SK-N-MC (cell line): ENCODE measurements at regions not wholly inside any gene's neighbourhood (a gene's known extent, or its start where the extent isn't known, plus 50 kb on each side); places are given as distances from the start of the nearest gene placed in this dataset.

Source experiments
- EZH2 ChIP-seq: fragments of 200-600 bp; sonication (generic); IDR thresholded peaks from one replicate; pipeline ENCODE4 v1.6.1; 2017; ENCODE audit warnings: antibody characterized with exemption
- FOXP2 ChIP-seq: optimal IDR thresholded peaks from 2 replicates; pipeline ENCODE3; 2011; ENCODE audit warnings: mild to moderate bottlenecking, moderate library complexity; ENCODE audit not compliant: insufficient read depth; ENCODE audit errors: extremely low read length, control extremely low read depth
- POLR2AphosphoS5 ChIP-seq: IDR thresholded peaks from 2 replicates; pipeline ENCODE4 v1.6.1; 2012; ENCODE audit warnings: mild to moderate bottlenecking, low read depth, low read length, borderline replicate concordance

GRCh38 chr3:61438253-61439121 is 122.9 kb upstream of the PTPRG start:
- no peak for TF ChIP-seq EZH2
- TF ChIP-seq FOXP2, result no peak
- TF ChIP-seq POLR2AphosphoS5, result no peak
